WTC11 (cell line): ENCODE measurements at regions not wholly inside any gene's neighbourhood (a gene's known extent, or its start where the extent isn't known, plus 50 kb on each side); places are given as distances from the start of the nearest gene placed in this dataset.

ENCODE experiments used
- ATAC-seq: fragments of 200-7000 bp; cut with Tn5 transposase; 2 replicates; pipeline ENCODE4 v1.10.0; 2021; ENCODE audit warnings: mild to moderate bottlenecking, moderate library complexity
- CTCF ChIA-PET: fragments of 300-600 bp; sonication (Branson Sonifier 250); formaldehyde crosslinking; loops from one replicate; lab custom pipeline; 2021; ENCODE audit warnings: antibody characterized with exemption; lab: Charles Lee
- POLR2A ChIA-PET: fragments of 350-600 bp; sonication (Branson Sonifier 250); formaldehyde crosslinking; loops from one replicate; lab custom pipeline; 2021; ENCODE audit warnings: antibody characterized with exemption; lab: Charles Lee
- DNase-seq: peaks from one replicate; pipeline ENCODE4 v3.0.0; 2021; ENCODE audit warnings: low spot score
- H3K27ac Mint-ChIP-seq: 2 replicates; pipeline ENCODE4 v1.8.0; 2021; ENCODE audit warnings: mixed read lengths
- H3K27me3 Mint-ChIP-seq: 2 replicates; pipeline ENCODE4 v1.8.0; 2021; ENCODE audit warnings: low read depth, mild to moderate bottlenecking, moderate library complexity, mixed read lengths
- H3K36me3 Mint-ChIP-seq: 2 replicates; pipeline ENCODE4 v1.8.0; 2021; ENCODE audit warnings: mixed read lengths
- H3K4me1 Mint-ChIP-seq: 2 replicates; pipeline ENCODE4 v1.8.0; 2022; ENCODE audit warnings: mixed read lengths
- H3K4me3 Mint-ChIP-seq: 2 replicates; pipeline ENCODE4 v1.8.0; 2021; ENCODE audit warnings: mild to moderate bottlenecking, moderate library complexity, mixed read lengths
- H3K9me3 Mint-ChIP-seq: 2 replicates; pipeline ENCODE4 v1.8.0; 2021; ENCODE audit warnings: mixed read lengths
- ESRRA ChIP-seq: sonication (generic); formaldehyde crosslinking; IDR thresholded peaks from 2 replicates; pipeline ENCODE4 v1.8.1; 2022; ENCODE audit warnings: mild to moderate bottlenecking, missing genetic modification reagents, borderline replicate concordance
- FOXK1 ChIP-seq: sonication (generic); formaldehyde crosslinking; IDR thresholded peaks from 2 replicates; pipeline ENCODE4 v1.8.0; 2022; ENCODE audit warnings: mild to moderate bottlenecking, moderate library complexity, missing genetic modification reagents
- GTF2I ChIP-seq: fragments of 250-450 bp; sonication (Bioruptor Pico); conservative IDR thresholded peaks from 2 replicates; pipeline ENCODE4 v1.4.0; 2021; ENCODE audit warnings: mild to moderate bottlenecking
- IRF2 ChIP-seq: sonication (generic); formaldehyde crosslinking; IDR thresholded peaks from 2 replicates; pipeline ENCODE4 v1.8.0; 2022; ENCODE audit warnings: low read depth, missing genetic modification reagents, borderline replicate concordance
- KAT7 ChIP-seq: sonication (generic); formaldehyde crosslinking; IDR thresholded peaks from 2 replicates; pipeline ENCODE4 v1.8.1; 2023; ENCODE audit warnings: missing genetic modification reagents, mild to moderate bottlenecking, borderline replicate concordance
- NFATC4 ChIP-seq: fragments of 250-450 bp; sonication (Bioruptor Pico); IDR thresholded peaks from 2 replicates; pipeline ENCODE4 v1.9.0; 2021; ENCODE audit warnings: mild to moderate bottlenecking
- NFYB ChIP-seq: sonication (generic); formaldehyde crosslinking; conservative IDR thresholded peaks from 2 replicates; pipeline ENCODE4 v1.8.0; 2022; ENCODE audit warnings: low read depth, missing genetic modification reagents
- PRRX2 ChIP-seq: fragments of 250-450 bp; sonication (Bioruptor Pico); IDR thresholded peaks from 2 replicates; pipeline ENCODE4 v1.8.0; 2021; ENCODE audit warnings: mild to moderate bottlenecking
- TEAD4 ChIP-seq: sonication (generic); formaldehyde crosslinking; IDR thresholded peaks from 2 replicates; pipeline ENCODE4 v1.8.0; 2022; ENCODE audit warnings: mild to moderate bottlenecking, missing genetic modification reagents
- ZNF121 ChIP-seq: sonication (generic); formaldehyde crosslinking; IDR thresholded peaks from 2 replicates; pipeline ENCODE4 v1.8.0; 2023; ENCODE audit warnings: missing genetic modification reagents
- ZNF138 ChIP-seq: sonication (generic); formaldehyde crosslinking; conservative IDR thresholded peaks from 2 replicates; pipeline ENCODE4 v1.8.1; 2022; ENCODE audit warnings: mild to moderate bottlenecking, moderate library complexity, missing genetic modification reagents
- ZNF317 ChIP-seq: sonication (generic); formaldehyde crosslinking; IDR thresholded peaks from 2 replicates; pipeline ENCODE4 v1.8.1; 2023; ENCODE audit warnings: low read depth, mild to moderate bottlenecking, moderate library complexity, missing genetic modification reagents, borderline replicate concordance
- ZNF423 ChIP-seq: fragments of 250-450 bp; sonication (Bioruptor Pico); IDR thresholded peaks from 2 replicates; pipeline ENCODE4 v2.1.2; 2022; ENCODE audit warnings: mild to moderate bottlenecking, moderate library complexity
- TF ChIP-seq, protein P1 (sequence below): sonication (generic); formaldehyde crosslinking; conservative IDR thresholded peaks from 2 replicates; pipeline ENCODE4 v1.8.1; 2023; ENCODE audit warnings: mild to moderate bottlenecking, low read depth, missing genetic modification reagents, moderate library complexity
- TF ChIP-seq, protein P2 (sequence below): sonication (generic); formaldehyde crosslinking; IDR thresholded peaks from 2 replicates; pipeline ENCODE4 v1.8.1; 2023; ENCODE audit warnings: mild to moderate bottlenecking, missing genetic modification reagents, moderate library complexity
- TF ChIP-seq, protein P3 (sequence below): sonication (generic); formaldehyde crosslinking; IDR thresholded peaks from 2 replicates; pipeline ENCODE4 v1.8.1; 2022; ENCODE audit warnings: missing genetic modification reagents, borderline replicate concordance
- TF ChIP-seq, protein P4 (sequence below): sonication (generic); formaldehyde crosslinking; IDR thresholded peaks from 2 replicates; pipeline ENCODE4 v1.8.1; 2022; ENCODE audit warnings: mild to moderate bottlenecking, missing genetic modification reagents, moderate library complexity, borderline replicate concordance
- TF ChIP-seq, protein P5 (sequence below): sonication (generic); formaldehyde crosslinking; IDR thresholded peaks from 2 replicates; pipeline ENCODE4 v1.8.0; 2022; ENCODE audit warnings: missing genetic modification reagents
- TF ChIP-seq, protein P6 (sequence below): sonication (generic); formaldehyde crosslinking; IDR thresholded peaks from 2 replicates; pipeline ENCODE4 v1.8.1; 2022; ENCODE audit warnings: low read depth, missing genetic modification reagents, borderline replicate concordance
- TF ChIP-seq, protein P7 (sequence below): sonication (generic); formaldehyde crosslinking; IDR thresholded peaks from 2 replicates; pipeline ENCODE4 v1.8.0; 2022; ENCODE audit warnings: mild to moderate bottlenecking, missing genetic modification reagents
- TF ChIP-seq, protein P8 (sequence below): sonication (generic); formaldehyde crosslinking; IDR thresholded peaks from 2 replicates; pipeline ENCODE4 v1.8.1; 2022; ENCODE audit warnings: mild to moderate bottlenecking, moderate library complexity, missing genetic modification reagents

DNA sequence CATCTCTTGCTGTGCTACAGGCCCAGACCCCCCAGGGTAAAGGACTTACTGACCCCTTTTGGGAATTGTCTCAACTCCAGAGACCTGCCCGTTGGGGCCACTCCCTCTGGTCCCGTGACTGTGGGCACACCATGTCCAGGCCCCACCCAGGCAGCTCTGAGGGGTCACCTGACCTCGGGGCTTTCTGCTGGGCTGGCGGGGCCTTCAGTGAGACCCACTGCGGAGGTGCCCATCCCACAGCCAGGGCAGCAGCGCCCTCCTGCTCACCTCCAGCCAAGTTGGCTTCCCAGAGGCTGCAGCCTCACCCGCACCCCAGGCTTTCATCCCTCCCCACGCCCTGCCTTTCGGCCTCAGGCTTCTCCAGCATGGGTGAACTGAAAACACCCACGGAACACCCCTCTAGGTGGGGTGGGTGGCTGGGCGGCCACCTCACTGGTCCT is 147.2 kb downstream of the DNAJB6 start:
- CTCF ChIA-PET, result interaction anchor here (3.6 kb wide), 1 partner anchor 9 kb away, joined by 22 read pairs; no protein-coding TSS in a partner anchor
- no peak for DNase-seq
- peaks cover 3% of the 10 kb centered on the region; the same call in 1 of the 2 replicates for H3K9me3 Mint-ChIP-seq
- H3K4me1 Mint-ChIP-seq, result no peaks in the 10 kb centered on the region
- H3K4me3 Mint-ChIP-seq, result no peak overlapping the region
- TF ChIP-seq, protein P1, sequence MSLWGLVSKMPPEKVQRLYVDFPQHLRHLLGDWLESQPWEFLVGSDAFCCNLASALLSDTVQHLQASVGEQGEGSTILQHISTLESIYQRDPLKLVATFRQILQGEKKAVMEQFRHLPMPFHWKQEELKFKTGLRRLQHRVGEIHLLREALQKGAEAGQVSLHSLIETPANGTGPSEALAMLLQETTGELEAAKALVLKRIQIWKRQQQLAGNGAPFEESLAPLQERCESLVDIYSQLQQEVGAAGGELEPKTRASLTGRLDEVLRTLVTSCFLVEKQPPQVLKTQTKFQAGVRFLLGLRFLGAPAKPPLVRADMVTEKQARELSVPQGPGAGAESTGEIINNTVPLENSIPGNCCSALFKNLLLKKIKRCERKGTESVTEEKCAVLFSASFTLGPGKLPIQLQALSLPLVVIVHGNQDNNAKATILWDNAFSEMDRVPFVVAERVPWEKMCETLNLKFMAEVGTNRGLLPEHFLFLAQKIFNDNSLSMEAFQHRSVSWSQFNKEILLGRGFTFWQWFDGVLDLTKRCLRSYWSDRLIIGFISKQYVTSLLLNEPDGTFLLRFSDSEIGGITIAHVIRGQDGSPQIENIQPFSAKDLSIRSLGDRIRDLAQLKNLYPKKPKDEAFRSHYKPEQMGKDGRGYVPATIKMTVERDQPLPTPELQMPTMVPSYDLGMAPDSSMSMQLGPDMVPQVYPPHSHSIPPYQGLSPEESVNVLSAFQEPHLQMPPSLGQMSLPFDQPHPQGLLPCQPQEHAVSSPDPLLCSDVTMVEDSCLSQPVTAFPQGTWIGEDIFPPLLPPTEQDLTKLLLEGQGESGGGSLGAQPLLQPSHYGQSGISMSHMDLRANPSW (CRISPR knock-in tag), result no peak
- TF ChIP-seq, protein P2, sequence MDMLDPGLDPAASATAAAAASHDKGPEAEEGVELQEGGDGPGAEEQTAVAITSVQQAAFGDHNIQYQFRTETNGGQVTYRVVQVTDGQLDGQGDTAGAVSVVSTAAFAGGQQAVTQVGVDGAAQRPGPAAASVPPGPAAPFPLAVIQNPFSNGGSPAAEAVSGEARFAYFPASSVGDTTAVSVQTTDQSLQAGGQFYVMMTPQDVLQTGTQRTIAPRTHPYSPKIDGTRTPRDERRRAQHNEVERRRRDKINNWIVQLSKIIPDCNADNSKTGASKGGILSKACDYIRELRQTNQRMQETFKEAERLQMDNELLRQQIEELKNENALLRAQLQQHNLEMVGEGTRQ, result no peak
- no peak for TF ChIP-seq TEAD4 (CRISPR knock-in tag)
- TF ChIP-seq ZNF423 (CRISPR knock-in tag), result no peak
- TF ChIP-seq ESRRA (CRISPR knock-in tag), result no peak
- TF ChIP-seq, protein P3, sequence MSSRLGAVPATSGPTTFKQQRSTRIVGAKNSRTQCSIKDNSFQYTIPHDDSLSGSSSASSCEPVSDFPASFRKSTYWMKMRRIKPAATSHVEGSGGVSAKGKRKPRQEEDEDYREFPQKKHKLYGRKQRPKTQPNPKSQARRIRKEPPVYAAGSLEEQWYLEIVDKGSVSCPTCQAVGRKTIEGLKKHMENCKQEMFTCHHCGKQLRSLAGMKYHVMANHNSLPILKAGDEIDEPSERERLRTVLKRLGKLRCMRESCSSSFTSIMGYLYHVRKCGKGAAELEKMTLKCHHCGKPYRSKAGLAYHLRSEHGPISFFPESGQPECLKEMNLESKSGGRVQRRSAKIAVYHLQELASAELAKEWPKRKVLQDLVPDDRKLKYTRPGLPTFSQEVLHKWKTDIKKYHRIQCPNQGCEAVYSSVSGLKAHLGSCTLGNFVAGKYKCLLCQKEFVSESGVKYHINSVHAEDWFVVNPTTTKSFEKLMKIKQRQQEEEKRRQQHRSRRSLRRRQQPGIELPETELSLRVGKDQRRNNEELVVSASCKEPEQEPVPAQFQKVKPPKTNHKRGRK (CRISPR knock-in tag), result no peak
- POLR2A ChIA-PET, result no interaction called here
- H3K36me3 Mint-ChIP-seq, result no peaks in the 10 kb centered on the region
- no peak overlapping the region for H3K27ac Mint-ChIP-seq
- ATAC-seq, result no peak
- H3K27me3 Mint-ChIP-seq, result peaks cover 4% of the 10 kb centered on the region; the same call in 1 of the 2 replicates

DNA sequence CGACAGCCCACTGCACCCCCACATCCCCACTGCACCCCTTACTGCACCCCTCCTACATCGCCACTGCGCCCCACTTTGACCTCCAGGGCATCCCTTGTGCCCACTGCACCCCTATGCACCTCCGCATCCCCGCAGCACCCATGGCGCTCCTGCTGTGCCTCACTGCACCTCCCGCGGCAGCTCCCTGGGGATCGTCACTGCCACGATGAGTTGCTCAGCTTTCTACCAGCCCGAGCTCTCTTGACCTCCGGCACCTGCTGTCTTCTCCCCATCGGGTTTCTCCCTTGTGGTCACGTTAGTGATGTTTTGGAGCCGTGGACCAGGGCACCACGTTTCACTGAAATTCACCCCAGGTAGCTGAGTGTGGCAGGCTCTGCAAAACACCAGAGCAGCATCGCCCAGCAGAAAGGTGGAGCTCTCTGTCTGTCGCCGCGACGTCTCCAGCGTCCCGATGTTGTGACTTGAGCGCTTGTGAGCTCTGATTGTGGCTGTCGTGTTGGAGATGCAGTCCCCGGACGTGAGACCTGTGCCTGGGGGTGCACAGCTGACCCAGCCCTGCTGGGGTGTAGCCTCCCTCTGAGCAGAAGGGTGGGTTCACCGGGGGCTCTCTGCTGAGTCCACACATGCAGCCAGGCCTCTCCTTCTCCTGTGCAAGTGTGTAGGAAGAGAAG is 147.7 kb downstream of the DNAJB6 start:
- ChIA-PET CTCF (interaction anchor here (3.6 kb wide), 1 partner anchor 10 kb away, joined by 22 read pairs; no protein-coding TSS in a partner anchor), POLR2A (no interaction called here)
- H3K4me3 Mint-ChIP-seq, result no peak overlapping the region
- TF ChIP-seq GTF2I (CRISPR knock-in tag) (no peak), PRRX2 (CRISPR knock-in tag) (no peak), ZNF317 (CRISPR knock-in tag) (no peak), NFYB (CRISPR knock-in tag) (no peak), ZNF121 (CRISPR knock-in tag) (no peak), KAT7 (CRISPR knock-in tag) (no peak), IRF2 (CRISPR knock-in tag) (no peak), NFATC4 (CRISPR knock-in tag) (no peak), FOXK1 (CRISPR knock-in tag) (no peak), ZNF138 (no peak)
- TF ChIP-seq, protein P4, sequence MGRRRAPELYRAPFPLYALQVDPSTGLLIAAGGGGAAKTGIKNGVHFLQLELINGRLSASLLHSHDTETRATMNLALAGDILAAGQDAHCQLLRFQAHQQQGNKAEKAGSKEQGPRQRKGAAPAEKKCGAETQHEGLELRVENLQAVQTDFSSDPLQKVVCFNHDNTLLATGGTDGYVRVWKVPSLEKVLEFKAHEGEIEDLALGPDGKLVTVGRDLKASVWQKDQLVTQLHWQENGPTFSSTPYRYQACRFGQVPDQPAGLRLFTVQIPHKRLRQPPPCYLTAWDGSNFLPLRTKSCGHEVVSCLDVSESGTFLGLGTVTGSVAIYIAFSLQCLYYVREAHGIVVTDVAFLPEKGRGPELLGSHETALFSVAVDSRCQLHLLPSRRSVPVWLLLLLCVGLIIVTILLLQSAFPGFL (CRISPR knock-in tag), result no peak
- TF ChIP-seq, protein P5, sequence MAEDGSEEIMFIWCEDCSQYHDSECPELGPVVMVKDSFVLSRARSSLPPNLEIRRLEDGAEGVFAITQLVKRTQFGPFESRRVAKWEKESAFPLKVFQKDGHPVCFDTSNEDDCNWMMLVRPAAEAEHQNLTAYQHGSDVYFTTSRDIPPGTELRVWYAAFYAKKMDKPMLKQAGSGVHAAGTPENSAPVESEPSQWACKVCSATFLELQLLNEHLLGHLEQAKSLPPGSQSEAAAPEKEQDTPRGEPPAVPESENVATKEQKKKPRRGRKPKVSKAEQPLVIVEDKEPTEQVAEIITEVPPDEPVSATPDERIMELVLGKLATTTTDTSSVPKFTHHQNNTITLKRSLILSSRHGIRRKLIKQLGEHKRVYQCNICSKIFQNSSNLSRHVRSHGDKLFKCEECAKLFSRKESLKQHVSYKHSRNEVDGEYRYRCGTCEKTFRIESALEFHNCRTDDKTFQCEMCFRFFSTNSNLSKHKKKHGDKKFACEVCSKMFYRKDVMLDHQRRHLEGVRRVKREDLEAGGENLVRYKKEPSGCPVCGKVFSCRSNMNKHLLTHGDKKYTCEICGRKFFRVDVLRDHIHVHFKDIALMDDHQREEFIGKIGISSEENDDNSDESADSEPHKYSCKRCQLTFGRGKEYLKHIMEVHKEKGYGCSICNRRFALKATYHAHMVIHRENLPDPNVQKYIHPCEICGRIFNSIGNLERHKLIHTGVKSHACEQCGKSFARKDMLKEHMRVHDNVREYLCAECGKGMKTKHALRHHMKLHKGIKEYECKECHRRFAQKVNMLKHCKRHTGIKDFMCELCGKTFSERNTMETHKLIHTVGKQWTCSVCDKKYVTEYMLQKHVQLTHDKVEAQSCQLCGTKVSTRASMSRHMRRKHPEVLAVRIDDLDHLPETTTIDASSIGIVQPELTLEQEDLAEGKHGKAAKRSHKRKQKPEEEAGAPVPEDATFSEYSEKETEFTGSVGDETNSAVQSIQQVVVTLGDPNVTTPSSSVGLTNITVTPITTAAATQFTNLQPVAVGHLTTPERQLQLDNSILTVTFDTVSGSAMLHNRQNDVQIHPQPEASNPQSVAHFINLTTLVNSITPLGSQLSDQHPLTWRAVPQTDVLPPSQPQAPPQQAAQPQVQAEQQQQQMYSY (CRISPR knock-in tag), result no peak
- TF ChIP-seq, protein P6, sequence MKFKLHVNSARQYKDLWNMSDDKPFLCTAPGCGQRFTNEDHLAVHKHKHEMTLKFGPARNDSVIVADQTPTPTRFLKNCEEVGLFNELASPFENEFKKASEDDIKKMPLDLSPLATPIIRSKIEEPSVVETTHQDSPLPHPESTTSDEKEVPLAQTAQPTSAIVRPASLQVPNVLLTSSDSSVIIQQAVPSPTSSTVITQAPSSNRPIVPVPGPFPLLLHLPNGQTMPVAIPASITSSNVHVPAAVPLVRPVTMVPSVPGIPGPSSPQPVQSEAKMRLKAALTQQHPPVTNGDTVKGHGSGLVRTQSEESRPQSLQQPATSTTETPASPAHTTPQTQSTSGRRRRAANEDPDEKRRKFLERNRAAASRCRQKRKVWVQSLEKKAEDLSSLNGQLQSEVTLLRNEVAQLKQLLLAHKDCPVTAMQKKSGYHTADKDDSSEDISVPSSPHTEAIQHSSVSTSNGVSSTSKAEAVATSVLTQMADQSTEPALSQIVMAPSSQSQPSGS, result no peak
- TF ChIP-seq, protein P7, sequence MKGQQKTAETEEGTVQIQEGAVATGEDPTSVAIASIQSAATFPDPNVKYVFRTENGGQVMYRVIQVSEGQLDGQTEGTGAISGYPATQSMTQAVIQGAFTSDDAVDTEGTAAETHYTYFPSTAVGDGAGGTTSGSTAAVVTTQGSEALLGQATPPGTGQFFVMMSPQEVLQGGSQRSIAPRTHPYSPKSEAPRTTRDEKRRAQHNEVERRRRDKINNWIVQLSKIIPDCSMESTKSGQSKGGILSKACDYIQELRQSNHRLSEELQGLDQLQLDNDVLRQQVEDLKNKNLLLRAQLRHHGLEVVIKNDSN (CRISPR knock-in tag), result no peak
- TF ChIP-seq, protein P8, sequence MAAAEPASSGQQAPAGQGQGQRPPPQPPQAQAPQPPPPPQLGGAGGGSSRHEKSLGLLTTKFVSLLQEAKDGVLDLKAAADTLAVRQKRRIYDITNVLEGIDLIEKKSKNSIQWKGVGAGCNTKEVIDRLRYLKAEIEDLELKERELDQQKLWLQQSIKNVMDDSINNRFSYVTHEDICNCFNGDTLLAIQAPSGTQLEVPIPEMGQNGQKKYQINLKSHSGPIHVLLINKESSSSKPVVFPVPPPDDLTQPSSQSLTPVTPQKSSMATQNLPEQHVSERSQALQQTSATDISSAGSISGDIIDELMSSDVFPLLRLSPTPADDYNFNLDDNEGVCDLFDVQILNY (CRISPR knock-in tag), result no peak

More for the DNA sequence above, 147.7 kb downstream of the DNAJB6 start:
- no peak overlapping the region for H3K27ac Mint-ChIP-seq
- H3K9me3 Mint-ChIP-seq, result peaks cover 3% of the 10 kb centered on the region; the same call in 1 of the 2 replicates
- ATAC-seq, result no peak
- peaks cover 4% of the 10 kb centered on the region; the same call in 1 of the 2 replicates for H3K27me3 Mint-ChIP-seq
- H3K36me3 Mint-ChIP-seq, result no peaks in the 10 kb centered on the region
- DNase-seq, result no peak
- no peaks in the 10 kb centered on the region for H3K4me1 Mint-ChIP-seq
